ENCODE measurements at regions not wholly inside any gene's neighbourhood (a gene's known extent, or its start where the extent isn't known, plus 50 kb on each side); places are given as distances from the start of the nearest gene placed in this dataset.

DNA sequence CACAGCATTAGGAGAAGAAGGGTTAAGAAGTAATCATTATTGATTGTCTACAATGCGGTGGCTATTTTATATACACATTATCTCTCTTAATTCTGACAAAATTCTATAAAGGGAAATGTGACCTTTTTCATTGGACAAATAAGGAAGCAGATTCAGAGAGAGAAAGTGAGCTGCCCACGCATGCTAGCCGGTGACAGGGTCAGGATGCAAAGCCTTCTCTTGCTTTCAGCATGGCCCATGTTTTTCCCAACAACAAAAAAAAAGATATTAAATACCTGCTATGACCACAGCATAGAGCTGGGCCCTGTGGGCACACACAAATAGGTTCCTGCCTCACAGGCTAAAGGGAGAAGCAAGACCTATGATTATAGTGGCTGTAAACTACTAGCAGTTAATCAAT, 66.8 kb downstream of the PPP1R3C start (continued):
- TF ChIP-seq, protein P1, sequence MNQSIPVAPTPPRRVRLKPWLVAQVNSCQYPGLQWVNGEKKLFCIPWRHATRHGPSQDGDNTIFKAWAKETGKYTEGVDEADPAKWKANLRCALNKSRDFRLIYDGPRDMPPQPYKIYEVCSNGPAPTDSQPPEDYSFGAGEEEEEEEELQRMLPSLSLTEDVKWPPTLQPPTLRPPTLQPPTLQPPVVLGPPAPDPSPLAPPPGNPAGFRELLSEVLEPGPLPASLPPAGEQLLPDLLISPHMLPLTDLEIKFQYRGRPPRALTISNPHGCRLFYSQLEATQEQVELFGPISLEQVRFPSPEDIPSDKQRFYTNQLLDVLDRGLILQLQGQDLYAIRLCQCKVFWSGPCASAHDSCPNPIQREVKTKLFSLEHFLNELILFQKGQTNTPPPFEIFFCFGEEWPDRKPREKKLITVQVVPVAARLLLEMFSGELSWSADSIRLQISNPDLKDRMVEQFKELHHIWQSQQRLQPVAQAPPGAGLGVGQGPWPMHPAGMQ (IDR thresholded peaks at IDR 0.05; ENCODE audit: borderline replicate concordance), result no peak
- no peak for TF ChIP-seq ZBED1 (IDR thresholded peaks at IDR 0.05; ENCODE audit: borderline replicate concordance)
- TF ChIP-seq MTA2 (IDR thresholded peaks at IDR 0.05; ENCODE audit: low read depth), result no peak
- no peak for TF ChIP-seq IKZF2 (IDR thresholded peaks at IDR 0.05)
- TF ChIP-seq BMI1 (IDR thresholded peaks at IDR 0.05; ENCODE audit: borderline replicate concordance), result no peak
- TF ChIP-seq RFX5 (IDR thresholded peaks at IDR 0.05; ENCODE audit: low read depth, low read length), result no peak

DNA sequence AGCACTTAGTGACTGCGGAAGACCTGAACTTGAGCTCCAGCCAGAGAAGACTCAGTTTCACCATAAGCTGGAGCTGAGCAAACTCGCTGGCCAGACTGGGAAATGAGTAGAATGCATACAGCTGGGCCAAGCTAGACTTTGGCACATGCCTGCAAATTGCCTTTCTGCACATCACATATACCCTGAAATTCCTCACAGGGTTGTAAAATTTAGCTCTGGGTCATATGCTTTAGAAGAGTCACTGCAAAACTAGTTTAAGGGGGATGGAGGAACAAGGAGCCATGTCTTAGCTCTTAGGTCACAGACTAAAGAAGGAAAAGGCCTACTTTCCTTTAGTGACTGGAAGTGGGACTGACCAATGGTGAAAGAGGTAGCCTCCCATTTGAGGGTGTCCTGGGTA, 67.6 kb downstream of the PPP1R3C start:
- DNase-seq (ENCODE audit: low read depth, low spot score), result no peak
- Histone ChIP-seq H3K9me3 (replicated peaks; ENCODE audit: control insufficient read depth, insufficient read depth, low read length) (no peaks in the 10 kb centered on the region; the same call in 2 of the 3 replicates), H3K9ac (ENCODE audit: control insufficient read depth, insufficient read depth, low read length) (no peak overlapping the region), H3K27ac (ENCODE audit: control insufficient read depth, insufficient read depth) (no peak overlapping the region), H3K4me1 (ENCODE audit: control insufficient read depth, insufficient read depth, low read length) (no peaks in the 10 kb centered on the region), H3K4me2 (ENCODE audit: control insufficient read depth, insufficient read depth) (no peak overlapping the region), H3K36me3 (ENCODE audit: control insufficient read depth in 2 of 2, insufficient read depth in 2 of 2, low read length in 1 of 2) (no peaks in the 10 kb centered on the region), H4K20me1 (ENCODE audit: control insufficient read depth, insufficient read depth) (no peaks in the 10 kb centered on the region), H3K79me2 (ENCODE audit: control insufficient read depth, insufficient read depth, low read length) (no peaks in the 10 kb centered on the region), H2AFZ (ENCODE audit: control insufficient read depth, low read depth, low read length) (no peak overlapping the region), H3K4me3 (no peak overlapping the region), H3K27me3 (replicated peaks in 1 of 2; ENCODE audit: control insufficient read depth in 2 of 2, insufficient read depth in 2 of 2, low read length in 1 of 2) (no peaks in the 10 kb centered on the region)
- ChIA-PET SMC1A (ENCODE audit: uncharacterized antibody, unreplicated experiment) (no interaction called here), RAD21 (ENCODE audit: unreplicated experiment) (no interaction called here), POLR2A (no interaction called here), CTCF (no interaction called here)
- BruUV-seq (replicated peaks), result no TSS peak
- WGBS (ENCODE audit: insufficient coverage, insufficient replicate concordance, low lambda C conversion rate, missing lambda C conversion rate), result 51% methylated on average over 2 of the region's 2 CpGs
- FAIRE-seq, result no peak
- TF ChIP-seq NFYB (IDR thresholded peaks at IDR 0.05; ENCODE audit: insufficient read depth, low read depth, low read length), result no peak
- TF ChIP-seq, protein P2, sequence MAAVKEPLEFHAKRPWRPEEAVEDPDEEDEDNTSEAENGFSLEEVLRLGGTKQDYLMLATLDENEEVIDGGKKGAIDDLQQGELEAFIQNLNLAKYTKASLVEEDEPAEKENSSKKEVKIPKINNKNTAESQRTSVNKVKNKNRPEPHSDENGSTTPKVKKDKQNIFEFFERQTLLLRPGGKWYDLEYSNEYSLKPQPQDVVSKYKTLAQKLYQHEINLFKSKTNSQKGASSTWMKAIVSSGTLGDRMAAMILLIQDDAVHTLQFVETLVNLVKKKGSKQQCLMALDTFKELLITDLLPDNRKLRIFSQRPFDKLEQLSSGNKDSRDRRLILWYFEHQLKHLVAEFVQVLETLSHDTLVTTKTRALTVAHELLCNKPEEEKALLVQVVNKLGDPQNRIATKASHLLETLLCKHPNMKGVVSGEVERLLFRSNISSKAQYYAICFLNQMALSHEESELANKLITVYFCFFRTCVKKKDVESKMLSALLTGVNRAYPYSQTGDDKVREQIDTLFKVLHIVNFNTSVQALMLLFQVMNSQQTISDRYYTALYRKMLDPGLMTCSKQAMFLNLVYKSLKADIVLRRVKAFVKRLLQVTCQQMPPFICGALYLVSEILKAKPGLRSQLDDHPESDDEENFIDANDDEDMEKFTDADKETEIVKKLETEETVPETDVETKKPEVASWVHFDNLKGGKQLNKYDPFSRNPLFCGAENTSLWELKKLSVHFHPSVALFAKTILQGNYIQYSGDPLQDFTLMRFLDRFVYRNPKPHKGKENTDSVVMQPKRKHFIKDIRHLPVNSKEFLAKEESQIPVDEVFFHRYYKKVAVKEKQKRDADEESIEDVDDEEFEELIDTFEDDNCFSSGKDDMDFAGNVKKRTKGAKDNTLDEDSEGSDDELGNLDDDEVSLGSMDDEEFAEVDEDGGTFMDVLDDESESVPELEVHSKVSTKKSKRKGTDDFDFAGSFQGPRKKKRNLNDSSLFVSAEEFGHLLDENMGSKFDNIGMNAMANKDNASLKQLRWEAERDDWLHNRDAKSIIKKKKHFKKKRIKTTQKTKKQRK (IDR thresholded peaks at IDR 0.05; ENCODE audit: low read depth, low read length), result no peak
- no peak for TF ChIP-seq CREB1 (IDR thresholded peaks at IDR 0.05; ENCODE audit: low read depth)
- no peak for TF ChIP-seq GATAD2B (conservative IDR thresholded peaks at IDR 0.05; ENCODE audit: low read depth)
- no peak for TF ChIP-seq JUNB (IDR thresholded peaks at IDR 0.05)
- TF ChIP-seq STAT1 (conservative IDR thresholded peaks at IDR 0.05), result no peak
- no peak for TF ChIP-seq ZBED1 (IDR thresholded peaks at IDR 0.05; ENCODE audit: borderline replicate concordance)
- TF ChIP-seq POLR2A (IDR thresholded peaks at IDR 0.05; ENCODE audit: low read depth, low read length), result no peak
- TF ChIP-seq CBFB (IDR thresholded peaks at IDR 0.05; ENCODE audit: low read depth), result no peak
- TF ChIP-seq, protein P3, sequence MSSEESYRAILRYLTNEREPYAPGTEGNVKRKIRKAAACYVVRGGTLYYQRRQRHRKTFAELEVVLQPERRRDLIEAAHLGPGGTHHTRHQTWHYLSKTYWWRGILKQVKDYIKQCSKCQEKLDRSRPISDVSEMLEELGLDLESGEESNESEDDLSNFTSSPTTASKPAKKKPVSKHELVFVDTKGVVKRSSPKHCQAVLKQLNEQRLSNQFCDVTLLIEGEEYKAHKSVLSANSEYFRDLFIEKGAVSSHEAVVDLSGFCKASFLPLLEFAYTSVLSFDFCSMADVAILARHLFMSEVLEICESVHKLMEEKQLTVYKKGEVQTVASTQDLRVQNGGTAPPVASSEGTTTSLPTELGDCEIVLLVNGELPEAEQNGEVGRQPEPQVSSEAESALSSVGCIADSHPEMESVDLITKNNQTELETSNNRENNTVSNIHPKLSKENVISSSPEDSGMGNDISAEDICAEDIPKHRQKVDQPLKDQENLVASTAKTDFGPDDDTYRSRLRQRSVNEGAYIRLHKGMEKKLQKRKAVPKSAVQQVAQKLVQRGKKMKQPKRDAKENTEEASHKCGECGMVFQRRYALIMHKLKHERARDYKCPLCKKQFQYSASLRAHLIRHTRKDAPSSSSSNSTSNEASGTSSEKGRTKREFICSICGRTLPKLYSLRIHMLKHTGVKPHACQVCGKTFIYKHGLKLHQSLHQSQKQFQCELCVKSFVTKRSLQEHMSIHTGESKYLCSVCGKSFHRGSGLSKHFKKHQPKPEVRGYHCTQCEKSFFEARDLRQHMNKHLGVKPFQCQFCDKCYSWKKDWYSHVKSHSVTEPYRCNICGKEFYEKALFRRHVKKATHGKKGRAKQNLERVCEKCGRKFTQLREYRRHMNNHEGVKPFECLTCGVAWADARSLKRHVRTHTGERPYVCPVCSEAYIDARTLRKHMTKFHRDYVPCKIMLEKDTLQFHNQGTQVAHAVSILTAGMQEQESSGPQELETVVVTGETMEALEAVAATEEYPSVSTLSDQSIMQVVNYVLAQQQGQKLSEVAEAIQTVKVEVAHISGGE (CRISPR knock-in tag; IDR thresholded peaks at IDR 0.05), result no peak
- TF ChIP-seq TBL1XR1 (IDR thresholded peaks at IDR 0.05; ENCODE audit: low read depth, low read length), result no peak
- in situ Hi-C loops (cut with MboI), result no loop called here
- intact Hi-C loops (cut with micrococcal nuclease; ENCODE audit: unreplicated experiment), result no loop called here
- ATAC-seq, result no peak
